ENCODE measurements at regions not wholly inside any gene's neighbourhood (a gene's known extent, or its start where the extent isn't known, plus 50 kb on each side); places are given as distances from the start of the nearest gene placed in this dataset.

GRCh38 chr9:99399474-99399873 is 177.4 kb downstream of the SEC61B start:
- Mint-ChIP-seq H3K4me3 (no peak overlapping the region), H3K36me3 (ENCODE audit: low read depth) (no peaks in the 10 kb centered on the region), H3K27me3 (ENCODE audit: low read depth) (no peaks in the 10 kb centered on the region), H3K27ac (ENCODE audit: unreplicated experiment) (no peak overlapping the region), H3K9me3 (no peaks in the 10 kb centered on the region), H3K4me1 (no peaks in the 10 kb centered on the region)
- TF ChIP-seq CTCF (conservative IDR thresholded peaks at IDR 0.05) = no peak
- no peak for DNase-seq (ENCODE audit: low read depth, low spot score)

- no peak for TF ChIP-seq CTCF (conservative IDR thresholded peaks at IDR 0.05)
- Mint-ChIP-seq H3K9me3 (no peaks in the 10 kb centered on the region), H3K36me3 (ENCODE audit: low read depth) (no peaks in the 10 kb centered on the region), H3K27me3 (ENCODE audit: low read depth) (no peaks in the 10 kb centered on the region), H3K27ac (ENCODE audit: unreplicated experiment) (no peak overlapping the region), H3K4me1 (no peaks in the 10 kb centered on the region), H3K4me3 (no peak overlapping the region)
- no peak for DNase-seq (ENCODE audit: low read depth, low spot score)
Observed at GRCh38 chr9:99400184-99400731, 178.2 kb downstream of the SEC61B start.

- Mint-ChIP-seq H3K4me1 (no peaks in the 10 kb centered on the region), H3K27me3 (ENCODE audit: low read depth) (no peaks in the 10 kb centered on the region), H3K27ac (ENCODE audit: unreplicated experiment) (no peak overlapping the region), H3K9me3 (no peaks in the 10 kb centered on the region), H3K4me3 (no peak overlapping the region), H3K36me3 (ENCODE audit: low read depth) (no peaks in the 10 kb centered on the region)
- TF ChIP-seq CTCF (conservative IDR thresholded peaks at IDR 0.05) = no peak
- no peak for DNase-seq (ENCODE audit: low read depth, low spot score)
Observed at GRCh38 chr9:99401680-99402504, 179.8 kb downstream of the SEC61B start.

GRCh38 chr9:99403371-99403770 is 181.3 kb downstream of the SEC61B start:
- no peak overlapping the region for H3K27ac Mint-ChIP-seq (ENCODE audit: unreplicated experiment)
- no peaks in the 10 kb centered on the region for H3K36me3 Mint-ChIP-seq (ENCODE audit: low read depth)
- no peak overlapping the region for H3K4me3 Mint-ChIP-seq
- TF ChIP-seq CTCF (conservative IDR thresholded peaks at IDR 0.05) = no peak
- no peaks in the 10 kb centered on the region for H3K4me1 Mint-ChIP-seq
- DNase-seq (ENCODE audit: low read depth, low spot score) = no peak
- no peaks in the 10 kb centered on the region for H3K9me3 Mint-ChIP-seq
- H3K27me3 Mint-ChIP-seq (ENCODE audit: low read depth) = no peaks in the 10 kb centered on the region

- Mint-ChIP-seq H3K9me3 (no peaks in the 10 kb centered on the region), H3K27me3 (ENCODE audit: low read depth) (no peaks in the 10 kb centered on the region), H3K4me1 (no peaks in the 10 kb centered on the region), H3K27ac (ENCODE audit: unreplicated experiment) (no peak overlapping the region), H3K4me3 (no peak overlapping the region), H3K36me3 (ENCODE audit: low read depth) (no peaks in the 10 kb centered on the region)
- DNase-seq (ENCODE audit: low read depth, low spot score) = no peak
- no peak for TF ChIP-seq CTCF (conservative IDR thresholded peaks at IDR 0.05)
Observed at GRCh38 chr9:99405359-99405758, 183.3 kb downstream of the SEC61B start.

Data from neural crest cell (in vitro differentiated cells).